GM06990 (cell line): ENCODE measurements at regions not wholly inside any gene's neighbourhood (a gene's known extent, or its start where the extent isn't known, plus 50 kb on each side); places are given as distances from the start of the nearest gene placed in this dataset.
A peak's percentile ranks its signal among the peaks of the same experiment; 100 is the strongest.

Source experiments
- DNase-seq: peaks from one replicate; pipeline ENCODE4 v3.0.0-alpha.2; 2011; ENCODE audit not compliant: insufficient read length; ENCODE audit errors: extremely low read depth
- H3K27me3 ChIP-seq: replicated peaks from 2 replicates; pipeline ENCODE4 v1.6.0; 2011; ENCODE audit warnings: low read length; ENCODE audit not compliant: control insufficient read depth, insufficient read depth
- H3K36me3 ChIP-seq: 2 replicates; pipeline ENCODE4 v1.5.1; 2011; ENCODE audit warnings: low read length; ENCODE audit not compliant: control insufficient read depth, insufficient read depth
- H3K4me3 ChIP-seq: replicated peaks from 2 replicates; pipeline ENCODE4 v1.5.1; 2011; ENCODE audit warnings: low read depth, mild to moderate bottlenecking, control low read depth, low read length
- CTCF ChIP-seq: IDR thresholded peaks from 2 replicates; pipeline ENCODE4 v1.5.1; 2011; ENCODE audit warnings: low read length, control low read depth, mild to moderate bottlenecking, inconsistent platforms; ENCODE audit not compliant: insufficient read depth, poor library complexity, severe bottlenecking

GRCh38 chr14:71752111-71752738 lies 180.0 kb upstream of the RGS6 start:
- TF ChIP-seq CTCF, result no peak
- H3K4me3 ChIP-seq, result no peak overlapping the region

GRCh38 chr14:71753126-71753830 lies 179.0 kb upstream of the RGS6 start:
- no peaks in the 10 kb centered on the region for H3K36me3 ChIP-seq
- TF ChIP-seq CTCF, result peak; percentile 88
- H3K27me3 ChIP-seq, result no peaks in the 10 kb centered on the region
- DNase-seq, result peak; percentile 78
- H3K4me3 ChIP-seq, result no peak overlapping the region

More at GRCh38 chr14:71752111-71752738, 180.0 kb upstream of the RGS6 start:
- Histone ChIP-seq H3K27me3 (no peaks in the 10 kb centered on the region), H3K36me3 (no peaks in the 10 kb centered on the region)
- DNase-seq, result no peak

DNA sequence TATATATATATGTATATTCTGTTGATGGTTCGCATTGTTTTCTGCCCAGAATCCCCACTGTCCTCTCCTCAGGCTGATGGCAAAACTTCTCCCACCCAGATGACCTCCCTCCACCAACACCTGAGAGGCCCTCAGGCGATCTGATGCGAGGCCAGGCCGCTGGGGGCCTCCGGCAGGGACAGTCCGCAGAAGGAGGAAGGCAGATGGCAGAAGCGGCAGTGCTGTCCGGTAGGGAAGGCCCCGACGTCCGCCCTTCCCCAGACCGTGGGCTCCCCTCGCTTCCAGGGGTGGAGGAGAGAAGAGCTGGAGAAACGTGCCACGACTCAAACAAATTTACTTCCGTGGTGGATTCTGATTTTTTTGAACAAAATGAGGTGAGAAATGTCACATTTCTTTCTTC lies 178.3 kb upstream of the RGS6 start:
- H3K27me3 ChIP-seq, result no peaks in the 10 kb centered on the region
- no peak for TF ChIP-seq CTCF
- no peaks in the 10 kb centered on the region for H3K36me3 ChIP-seq
- no peak overlapping the region for H3K4me3 ChIP-seq
- no peak for DNase-seq

DNA sequence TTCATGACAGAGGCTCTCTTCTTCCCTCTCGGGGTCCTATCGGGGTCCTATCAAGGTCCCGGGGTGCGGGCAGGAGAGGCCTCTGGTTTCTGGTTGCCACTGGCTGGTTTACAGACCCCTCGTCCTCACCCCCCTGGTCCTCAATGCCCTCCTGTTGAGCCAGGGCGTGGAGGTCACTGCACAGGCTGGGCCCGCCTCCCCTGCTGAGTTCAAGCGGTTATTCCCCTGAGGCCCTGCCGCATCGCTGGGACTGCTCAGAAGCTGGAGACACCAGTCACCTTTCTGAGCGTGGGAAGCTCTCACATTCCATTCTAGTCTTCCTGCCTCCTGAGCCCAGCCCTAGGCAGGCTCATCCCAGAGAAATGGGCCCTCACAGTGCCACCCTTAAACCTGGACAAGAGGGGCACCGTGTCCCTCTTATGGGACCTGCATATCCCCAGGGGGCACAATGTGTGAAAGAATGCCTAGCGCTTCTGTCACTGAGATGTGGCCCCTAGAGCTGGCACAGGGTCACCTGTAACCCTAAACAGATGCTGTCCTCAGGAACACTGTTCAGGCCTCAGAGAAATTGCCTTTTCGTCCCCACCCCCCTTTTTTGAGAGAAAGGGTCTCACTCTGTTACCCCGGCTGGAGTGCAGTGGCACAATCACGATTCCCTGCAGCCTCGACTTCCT lies 177.7 kb upstream of the RGS6 start:
- no peaks in the 10 kb centered on the region for H3K36me3 ChIP-seq
- no peak for TF ChIP-seq CTCF
- H3K4me3 ChIP-seq, result no peak overlapping the region
- no peak for DNase-seq
- no peaks in the 10 kb centered on the region for H3K27me3 ChIP-seq

DNA sequence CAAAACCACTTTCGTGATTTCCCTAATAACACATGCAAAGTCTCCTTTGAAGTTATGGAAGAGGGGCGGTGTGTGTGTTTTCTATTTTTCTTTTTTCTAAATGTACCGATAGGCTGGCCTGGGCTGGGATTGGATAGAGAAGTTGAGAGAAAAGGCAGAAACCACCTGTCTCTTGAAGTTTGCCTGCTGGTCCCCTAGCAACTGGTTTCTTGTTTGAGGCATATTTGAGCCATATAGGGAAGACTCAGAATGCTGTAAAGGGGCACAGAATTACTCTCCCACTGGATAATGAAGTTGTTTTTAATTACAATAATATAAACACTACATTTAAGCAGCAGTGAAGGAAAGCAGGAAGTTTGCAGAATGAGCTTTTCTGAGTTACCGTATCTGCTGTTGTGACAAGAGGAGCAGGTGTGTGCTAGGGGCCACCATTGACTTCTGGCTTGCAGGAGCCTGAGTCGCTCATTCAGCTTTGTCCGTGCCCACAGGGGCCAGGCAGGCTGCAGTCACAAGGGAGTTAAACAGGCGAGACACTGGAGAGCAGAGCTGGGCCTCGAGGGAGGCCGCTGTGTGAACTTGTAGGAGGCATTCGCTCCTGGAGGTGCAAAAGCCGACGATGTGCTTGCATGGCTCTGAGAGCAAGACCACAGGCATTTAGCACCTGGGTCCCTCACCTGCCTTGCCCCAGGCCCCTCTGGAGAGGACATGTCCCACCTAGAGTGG lies 173.8 kb upstream of the RGS6 start:
- H3K27me3 ChIP-seq, result no peaks in the 10 kb centered on the region
- DNase-seq, result no peak
- no peak overlapping the region for H3K4me3 ChIP-seq
- no peaks in the 10 kb centered on the region for H3K36me3 ChIP-seq
- no peak for TF ChIP-seq CTCF
